ENCODE measurements at regions not wholly inside any gene's neighbourhood (a gene's known extent, or its start where the extent isn't known, plus 50 kb on each side); places are given as distances from the start of the nearest gene placed in this dataset.

DNA sequence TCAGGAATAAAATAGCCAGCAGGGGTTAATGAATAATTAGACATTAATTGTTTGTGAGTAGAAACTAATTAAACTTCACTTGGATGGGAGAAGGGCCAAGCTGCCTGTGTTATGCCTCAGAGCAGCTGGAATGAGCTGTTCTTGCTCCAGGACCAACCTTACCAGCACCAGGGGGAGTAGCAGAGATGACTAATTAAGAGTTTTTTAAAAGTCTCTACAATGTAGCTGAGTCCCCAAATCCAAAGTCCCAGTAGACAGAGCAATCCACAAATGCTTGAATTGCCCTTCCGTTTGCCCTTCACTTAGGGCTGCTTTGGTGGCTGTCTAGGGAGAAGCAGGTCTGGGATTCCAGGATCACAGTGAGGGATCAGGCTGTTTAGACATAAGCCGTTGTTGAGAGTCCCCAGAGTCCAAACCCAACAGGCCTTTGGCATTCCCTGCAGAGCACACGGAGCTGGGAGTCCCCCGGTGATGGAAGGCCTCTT lies 59.4 kb downstream of the RHOB start:
- no TSS peak for BruUV-seq (replicated peaks)
- Histone ChIP-seq H4K20me1 (replicated peaks; ENCODE audit: control insufficient read depth, extremely low read depth, insufficient read depth, low read length) (no peaks in the 10 kb centered on the region), H3K4me3 (replicated peaks in 1 of 3; ENCODE audit: insufficient read depth in 1 of 3, low read depth in 1 of 3, low read length in 3 of 3) (no peak overlapping the region), H3K27me3 (ENCODE audit: control insufficient read depth in 2 of 2, insufficient read depth in 2 of 2, low read length in 2 of 2) (no peaks in the 10 kb centered on the region), H3K79me2 (ENCODE audit: control insufficient read depth, insufficient read depth, low read length) (no peaks in the 10 kb centered on the region), H3K27ac (ENCODE audit: insufficient read depth, low read depth, low read length) (no peak overlapping the region), H3K4me2 (ENCODE audit: insufficient read depth, low read length) (no peak overlapping the region), H3K4me1 (ENCODE audit: control insufficient read depth, extremely low read depth, insufficient read depth, low read length) (no peaks in the 10 kb centered on the region), H2AFZ (ENCODE audit: low read depth, low read length) (peak overlapping the region; percentile 37), H3K36me3 (ENCODE audit: control insufficient read depth in 2 of 2, extremely low read depth in 1 of 2, insufficient read depth in 2 of 2, low read length in 2 of 2) (no peaks in the 10 kb centered on the region), H3K9me3 (replicated peaks; ENCODE audit: control insufficient read depth, insufficient read depth, low read length) (no peaks in the 10 kb centered on the region), H3K9ac (replicated peaks; ENCODE audit: extremely low read depth, insufficient read depth, low read length) (no peak overlapping the region), H3K9me1 (replicated peaks; ENCODE audit: control insufficient read depth, extremely low read depth, insufficient read depth, low read length) (no peaks in the 10 kb centered on the region)
- dilution Hi-C loops (cut with MboI; ENCODE audit: extremely low pct_ligation_motif_present, low sequenced_read_pairs) (no loop called here), intact Hi-C loops (cut with micrococcal nuclease) (no loop called here)
- FAIRE-seq: peak; percentile 72
- peak; percentile 45 for DNase-seq (ENCODE audit: low read depth, low spot score)
- TF ChIP-seq EZH2 (IDR thresholded peaks at IDR 0.05; ENCODE audit: borderline replicate concordance, low read depth, low read length, severe bottlenecking): no peak
- TF ChIP-seq POLR2AphosphoS5 (IDR thresholded peaks at IDR 0.05; ENCODE audit: insufficient read depth, low read depth, low read length): no peak
- TF ChIP-seq GATA2 (IDR thresholded peaks at IDR 0.05; ENCODE audit: insufficient read depth, insufficient read length, low read depth, low read length): no peak
- TF ChIP-seq POLR2A (IDR thresholded peaks at IDR 0.05; ENCODE audit: low read depth, low read length): no peak
- no peak for TF ChIP-seq JUN (IDR thresholded peaks at IDR 0.05; ENCODE audit: borderline replicate concordance, insufficient read depth, insufficient read length, low read depth)
- no peak for TF ChIP-seq MYC (IDR thresholded peaks at IDR 0.05; ENCODE audit: low read depth, low read length)
- TF ChIP-seq, protein P1, sequence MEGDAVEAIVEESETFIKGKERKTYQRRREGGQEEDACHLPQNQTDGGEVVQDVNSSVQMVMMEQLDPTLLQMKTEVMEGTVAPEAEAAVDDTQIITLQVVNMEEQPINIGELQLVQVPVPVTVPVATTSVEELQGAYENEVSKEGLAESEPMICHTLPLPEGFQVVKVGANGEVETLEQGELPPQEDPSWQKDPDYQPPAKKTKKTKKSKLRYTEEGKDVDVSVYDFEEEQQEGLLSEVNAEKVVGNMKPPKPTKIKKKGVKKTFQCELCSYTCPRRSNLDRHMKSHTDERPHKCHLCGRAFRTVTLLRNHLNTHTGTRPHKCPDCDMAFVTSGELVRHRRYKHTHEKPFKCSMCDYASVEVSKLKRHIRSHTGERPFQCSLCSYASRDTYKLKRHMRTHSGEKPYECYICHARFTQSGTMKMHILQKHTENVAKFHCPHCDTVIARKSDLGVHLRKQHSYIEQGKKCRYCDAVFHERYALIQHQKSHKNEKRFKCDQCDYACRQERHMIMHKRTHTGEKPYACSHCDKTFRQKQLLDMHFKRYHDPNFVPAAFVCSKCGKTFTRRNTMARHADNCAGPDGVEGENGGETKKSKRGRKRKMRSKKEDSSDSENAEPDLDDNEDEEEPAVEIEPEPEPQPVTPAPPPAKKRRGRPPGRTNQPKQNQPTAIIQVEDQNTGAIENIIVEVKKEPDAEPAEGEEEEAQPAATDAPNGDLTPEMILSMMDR (IDR thresholded peaks at IDR 0.05; ENCODE audit: extremely low read depth in 1 of 2, insufficient read depth in 1 of 2, low read depth in 1 of 2, low read length in 2 of 2): peak in 1 of 2 donors; percentile 9
- TF ChIP-seq FOS (IDR thresholded peaks at IDR 0.05; ENCODE audit: borderline replicate concordance, insufficient read depth, low read length): no peak
- ChIA-PET POLR2A (no interaction called here), CTCF (interaction anchor here (0.7 to 1.9 kb wide), 12 partner anchors 14 to 129 kb away, joined by 3 to 12 read pairs (median 3); no protein-coding TSS in a partner anchor)

Measured in endothelial cell of umbilical vein (primary cell).